ENCODE measurements at regions not wholly inside any gene's neighbourhood (a gene's known extent, or its start where the extent isn't known, plus 50 kb on each side); places are given as distances from the start of the nearest gene placed in this dataset.

GRCh38 chr19:28196101-28196500 lies 1016.9 kb downstream of the UQCRFS1 start:
- no peak for TF ChIP-seq CTCF (IDR thresholded peaks at IDR 0.05)
- TF ChIP-seq POLR2A (IDR thresholded peaks at IDR 0.05) = no peak
